Fibroblast of lung (primary cell): ENCODE measurements at regions not wholly inside any gene's neighbourhood (a gene's known extent, or its start where the extent isn't known, plus 50 kb on each side); places are given as distances from the start of the nearest gene placed in this dataset.

ENCODE experiments used
- DNase-seq, 2 donors: peaks; one replicate each; pipeline versions ENCODE4 v3.0.0 to v3.0.0-alpha.2; 2010; ENCODE audit warnings: low read depth in 2 of 2
- H2AFZ ChIP-seq: 2 replicates; pipeline ENCODE4 v1.5.1; 2012; ENCODE audit warnings: low read length, control low read depth, inconsistent platforms
- H3K27ac ChIP-seq: 2 replicates; pipeline ENCODE4 v1.5.1; 2011; ENCODE audit warnings: low read length, control low read depth; ENCODE audit not compliant: insufficient read depth
- H3K27me3 ChIP-seq: 2 replicates; pipeline ENCODE4 v1.5.1; 2011; ENCODE audit warnings: mild to moderate bottlenecking, low read length; ENCODE audit not compliant: control insufficient read depth, insufficient read depth
- H3K36me3 ChIP-seq: 2 replicates; pipeline ENCODE4 v1.5.1; 2011; ENCODE audit warnings: low read length; ENCODE audit not compliant: control insufficient read depth, insufficient read depth
- H3K4me1 ChIP-seq: 2 replicates; pipeline ENCODE4 v1.5.1; 2011; ENCODE audit warnings: low read length; ENCODE audit not compliant: control insufficient read depth, insufficient read depth; ENCODE audit errors: extremely low read depth
- H3K4me2 ChIP-seq: 2 replicates; pipeline ENCODE4 v1.5.1; 2011; ENCODE audit warnings: low read length, control low read depth; ENCODE audit not compliant: insufficient read depth; ENCODE audit errors: extremely low read depth
- H3K4me3 ChIP-seq, 4 experiments: fragments of 200-600 bp in 1 of 4; sonication (generic) in 1 of 4; replicated peaks in 1 of 4; 2 replicates each; pipeline ENCODE4 v1.5.1; 2011 to 2016; ENCODE audit warnings: low read length in 4 of 4, low read depth in 3 of 4, mild to moderate bottlenecking in 3 of 4, control low read depth in 2 of 4, inconsistent platforms in 1 of 4, mixed read lengths in 1 of 4; ENCODE audit not compliant: insufficient read depth in 1 of 4; ENCODE audit errors: control extremely low read depth in 1 of 4
- H3K79me2 ChIP-seq: 2 replicates; pipeline ENCODE4 v1.5.1; 2012; ENCODE audit warnings: mild to moderate bottlenecking, low read length, inconsistent platforms; ENCODE audit not compliant: control insufficient read depth, insufficient read depth
- H3K9ac ChIP-seq: 2 replicates; pipeline ENCODE4 v1.5.1; 2011; ENCODE audit warnings: mild to moderate bottlenecking, low read length, control low read depth; ENCODE audit not compliant: insufficient read depth
- H3K9me3 ChIP-seq: 2 replicates; pipeline ENCODE4 v1.5.1; 2012; ENCODE audit warnings: low read depth, low read length; ENCODE audit not compliant: control insufficient read depth, insufficient read depth
- H4K20me1 ChIP-seq: 2 replicates; pipeline ENCODE4 v1.5.1; 2011; ENCODE audit warnings: low read length; ENCODE audit not compliant: control insufficient read depth, insufficient read depth; ENCODE audit errors: extremely low read depth
- CTCF ChIP-seq, 2 donors: IDR thresholded peaks in 1 of 2; conservative IDR thresholded peaks in 1 of 2; 1 replicate in 1 of 2; 2 replicates in 1 of 2; pipeline ENCODE4 v1.5.1; 2011 to 2012; ENCODE audit warnings: low read length in 2 of 2, control low read depth in 1 of 2, inconsistent platforms in 1 of 2, low read depth in 1 of 2, mild to moderate bottlenecking in 1 of 2
- EZH2 ChIP-seq: IDR thresholded peaks from 2 replicates; pipeline ENCODE4 v1.5.1; 2012; ENCODE audit warnings: low read length, control low read depth, mild to moderate bottlenecking; ENCODE audit errors: missing control alignments

DNA sequence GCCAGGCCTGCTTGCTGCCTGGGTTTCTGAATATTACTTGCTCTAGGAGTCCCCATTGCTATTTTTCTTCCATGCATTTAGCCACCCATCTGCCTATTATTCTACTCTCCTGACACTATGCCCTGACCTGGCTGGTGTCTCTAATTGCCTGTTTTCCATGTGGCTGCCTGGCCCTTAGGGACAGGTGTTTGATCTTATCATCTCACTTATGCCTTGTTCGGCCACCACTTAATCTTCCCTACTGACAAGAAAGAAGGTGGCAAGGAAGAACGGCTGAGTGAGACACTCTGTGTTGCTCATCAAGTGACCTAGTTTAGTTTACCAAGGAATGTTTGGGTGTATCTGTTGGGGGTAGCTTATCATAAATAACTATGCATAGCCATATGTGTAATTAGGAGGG is 50.4 kb upstream of the RAPH1 start:
- no peak overlapping the region for H3K9ac ChIP-seq
- no peaks in the 10 kb centered on the region for H4K20me1 ChIP-seq
- H3K4me1 ChIP-seq: peaks cover 2% of the 10 kb centered on the region
- no peak for DNase-seq
- no peak for TF ChIP-seq CTCF (conservative IDR thresholded peaks at IDR 0.05 in 1 of 2, IDR thresholded peaks at IDR 0.05 in 1 of 2; ENCODE audit: low read depth in 1 of 2, low read length in 2 of 2)
- no peak overlapping the region for H2AFZ ChIP-seq
- H3K4me3 ChIP-seq: no peak overlapping the region
- H3K27ac ChIP-seq: no peak overlapping the region
- no peaks in the 10 kb centered on the region for H3K36me3 ChIP-seq
- no peak overlapping the region for H3K4me2 ChIP-seq
- no peaks in the 10 kb centered on the region for H3K79me2 ChIP-seq
- H3K27me3 ChIP-seq: no peaks in the 10 kb centered on the region
- no peaks in the 10 kb centered on the region for H3K9me3 ChIP-seq

DNA sequence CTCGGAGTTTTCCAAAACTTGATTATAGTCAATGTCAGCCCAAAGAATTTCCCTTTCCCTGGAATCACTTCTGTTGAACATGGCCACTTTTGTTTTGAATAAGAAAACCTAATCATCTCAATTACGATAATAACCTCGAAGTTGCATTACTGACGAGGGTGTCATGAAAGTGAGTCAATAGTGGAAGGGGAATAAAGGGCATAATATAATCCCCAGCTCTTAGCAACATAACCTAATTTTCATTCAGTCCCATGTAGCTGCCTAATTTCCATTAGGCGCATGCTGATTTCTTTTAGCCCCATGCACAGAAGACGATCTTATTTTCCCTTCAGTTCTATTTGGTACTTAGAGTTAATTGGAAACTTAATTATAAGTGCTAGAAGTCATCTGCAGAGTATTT is 51.1 kb upstream of the RAPH1 start:
- Histone ChIP-seq H2AFZ (no peak overlapping the region), H3K36me3 (no peaks in the 10 kb centered on the region), H3K27me3 (no peaks in the 10 kb centered on the region), H3K27ac (no peak overlapping the region), H3K9me3 (no peaks in the 10 kb centered on the region), H3K4me3 (no peak overlapping the region), H3K4me2 (no peak overlapping the region), H3K79me2 (no peaks in the 10 kb centered on the region), H3K9ac (no peak overlapping the region), H4K20me1 (no peaks in the 10 kb centered on the region), H3K4me1 (peaks cover 2% of the 10 kb centered on the region)
- peak in 1 of 2 donors; percentile 32 for DNase-seq
- no peak for TF ChIP-seq EZH2
- TF ChIP-seq CTCF (conservative IDR thresholded peaks at IDR 0.05 in 1 of 2, IDR thresholded peaks at IDR 0.05 in 1 of 2; ENCODE audit: low read depth in 1 of 2, low read length in 2 of 2): no peak

GRCh38 chr2:203586696-203587095 is 51.6 kb upstream of the RAPH1 start:
- no peaks in the 10 kb centered on the region for H3K36me3 ChIP-seq
- H3K79me2 ChIP-seq: no peaks in the 10 kb centered on the region
- H3K27me3 ChIP-seq: no peaks in the 10 kb centered on the region
- H3K9ac ChIP-seq: no peak overlapping the region
- H2AFZ ChIP-seq: no peak overlapping the region
- peaks cover 2% of the 10 kb centered on the region for H3K4me1 ChIP-seq
- H4K20me1 ChIP-seq: no peaks in the 10 kb centered on the region
- peak in 1 of 2 donors; percentile 50 for DNase-seq
- no peaks in the 10 kb centered on the region for H3K9me3 ChIP-seq
- no peak overlapping the region for H3K27ac ChIP-seq
- no peak for TF ChIP-seq EZH2
- H3K4me3 ChIP-seq: no peak overlapping the region
- H3K4me2 ChIP-seq: no peak overlapping the region
